Epithelial cell of esophagus (primary cell): ENCODE measurements at regions not wholly inside any gene's neighbourhood (a gene's known extent, or its start where the extent isn't known, plus 50 kb on each side); places are given as distances from the start of the nearest gene placed in this dataset.
A peak's percentile ranks its signal among the peaks of the same experiment; 100 is the strongest.

ENCODE experiments used
- DNase-seq: peaks from one replicate; pipeline ENCODE4 v3.0.0; 2010; ENCODE audit warnings: low read depth
- H3K4me3 ChIP-seq: 2 replicates; pipeline ENCODE4 v1.5.1; 2011; ENCODE audit warnings: mild to moderate bottlenecking, low read length, control low read depth
- TF ChIP-seq, protein P1 (sequence below): IDR thresholded peaks from 2 replicates; pipeline ENCODE4 v1.5.1; 2011; ENCODE audit warnings: low read depth, mild to moderate bottlenecking, low read length, control low read depth, inconsistent platforms; ENCODE audit not compliant: insufficient read depth; ENCODE audit errors: missing control alignments

GRCh38 chr7:106354822-106355221 is 70.0 kb upstream of the NAMPT start:
- DNase-seq, result no peak
- TF ChIP-seq, protein P1, sequence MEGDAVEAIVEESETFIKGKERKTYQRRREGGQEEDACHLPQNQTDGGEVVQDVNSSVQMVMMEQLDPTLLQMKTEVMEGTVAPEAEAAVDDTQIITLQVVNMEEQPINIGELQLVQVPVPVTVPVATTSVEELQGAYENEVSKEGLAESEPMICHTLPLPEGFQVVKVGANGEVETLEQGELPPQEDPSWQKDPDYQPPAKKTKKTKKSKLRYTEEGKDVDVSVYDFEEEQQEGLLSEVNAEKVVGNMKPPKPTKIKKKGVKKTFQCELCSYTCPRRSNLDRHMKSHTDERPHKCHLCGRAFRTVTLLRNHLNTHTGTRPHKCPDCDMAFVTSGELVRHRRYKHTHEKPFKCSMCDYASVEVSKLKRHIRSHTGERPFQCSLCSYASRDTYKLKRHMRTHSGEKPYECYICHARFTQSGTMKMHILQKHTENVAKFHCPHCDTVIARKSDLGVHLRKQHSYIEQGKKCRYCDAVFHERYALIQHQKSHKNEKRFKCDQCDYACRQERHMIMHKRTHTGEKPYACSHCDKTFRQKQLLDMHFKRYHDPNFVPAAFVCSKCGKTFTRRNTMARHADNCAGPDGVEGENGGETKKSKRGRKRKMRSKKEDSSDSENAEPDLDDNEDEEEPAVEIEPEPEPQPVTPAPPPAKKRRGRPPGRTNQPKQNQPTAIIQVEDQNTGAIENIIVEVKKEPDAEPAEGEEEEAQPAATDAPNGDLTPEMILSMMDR, result no peak

DNA sequence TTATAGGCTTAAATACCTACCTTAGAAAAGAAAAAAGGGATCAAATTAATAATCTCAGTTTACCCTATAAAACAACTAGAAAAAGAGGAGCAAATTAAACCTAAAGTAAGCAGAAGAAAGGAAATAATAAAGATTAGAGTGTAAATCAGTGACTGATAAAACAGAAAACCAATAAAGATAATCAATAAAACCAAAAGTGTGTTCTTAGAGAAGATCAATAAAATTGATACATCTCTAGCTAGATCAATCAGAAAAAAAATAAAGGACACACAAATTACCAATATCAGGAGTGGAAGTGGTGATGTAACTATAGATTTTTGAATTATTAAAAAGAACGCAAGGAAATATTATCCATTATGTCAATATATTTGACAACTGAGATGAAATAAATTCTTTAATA is 69.2 kb upstream of the NAMPT start:
- DNase-seq, result no peak
- TF ChIP-seq, protein P1, result no peak
- no peak overlapping the region for H3K4me3 ChIP-seq

More at GRCh38 chr7:106354822-106355221, 70.0 kb upstream of the NAMPT start:
- H3K4me3 ChIP-seq, result no peak overlapping the region

DNA sequence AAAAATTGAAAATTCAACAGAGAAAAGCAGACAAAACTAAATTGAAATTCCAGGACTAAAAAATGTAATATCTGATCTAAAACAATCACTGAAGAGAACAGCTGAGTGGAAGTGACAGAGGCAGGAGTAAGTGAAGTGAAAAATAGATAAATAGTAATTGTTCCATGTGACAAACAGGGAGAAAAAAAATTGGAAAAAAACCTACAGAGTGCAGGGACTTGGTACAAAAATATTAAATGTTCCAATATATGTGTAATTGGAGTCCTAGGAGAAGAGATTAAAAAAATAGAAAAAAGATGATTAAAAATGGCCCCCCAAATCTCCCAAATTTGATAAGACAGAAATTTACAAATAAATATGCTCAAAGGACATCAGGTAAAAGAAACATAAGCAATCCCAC is 63.4 kb upstream of the NAMPT start:
- no peak overlapping the region for H3K4me3 ChIP-seq
- TF ChIP-seq, protein P1, result no peak

DNA sequence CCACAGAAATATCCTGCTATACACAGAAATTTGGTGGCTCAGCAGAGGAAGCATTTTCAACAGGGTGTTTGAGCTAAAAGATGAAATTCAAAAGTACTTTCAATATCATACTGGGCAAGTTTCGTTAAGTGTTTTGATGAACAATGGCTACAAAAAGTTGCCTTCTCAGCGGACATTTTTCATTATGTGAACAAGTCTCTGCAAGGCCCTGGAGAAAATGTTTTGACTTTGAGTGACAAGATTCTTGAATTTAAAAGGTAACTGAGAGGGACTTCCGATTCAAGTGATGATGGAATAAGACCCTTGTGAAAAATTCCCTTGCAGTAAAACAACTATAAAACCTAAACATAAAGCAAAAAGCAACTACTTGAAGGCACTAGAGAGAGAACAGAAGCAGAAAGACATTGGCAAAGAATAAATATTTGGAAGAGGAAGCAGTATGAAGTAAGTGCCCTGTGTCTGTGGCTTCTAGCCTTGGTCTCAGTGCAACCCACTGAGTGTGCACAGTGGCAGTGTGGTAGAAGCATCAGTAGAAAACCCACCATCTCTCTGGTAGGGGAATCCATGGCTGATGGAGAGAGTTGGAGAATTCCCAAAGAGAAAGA is 62.5 kb upstream of the NAMPT start:
- DNase-seq, result no peak
- TF ChIP-seq, protein P1, result no peak
- H3K4me3 ChIP-seq, result no peak overlapping the region

More for the DNA sequence above, 63.4 kb upstream of the NAMPT start:
- DNase-seq, result no peak

DNA sequence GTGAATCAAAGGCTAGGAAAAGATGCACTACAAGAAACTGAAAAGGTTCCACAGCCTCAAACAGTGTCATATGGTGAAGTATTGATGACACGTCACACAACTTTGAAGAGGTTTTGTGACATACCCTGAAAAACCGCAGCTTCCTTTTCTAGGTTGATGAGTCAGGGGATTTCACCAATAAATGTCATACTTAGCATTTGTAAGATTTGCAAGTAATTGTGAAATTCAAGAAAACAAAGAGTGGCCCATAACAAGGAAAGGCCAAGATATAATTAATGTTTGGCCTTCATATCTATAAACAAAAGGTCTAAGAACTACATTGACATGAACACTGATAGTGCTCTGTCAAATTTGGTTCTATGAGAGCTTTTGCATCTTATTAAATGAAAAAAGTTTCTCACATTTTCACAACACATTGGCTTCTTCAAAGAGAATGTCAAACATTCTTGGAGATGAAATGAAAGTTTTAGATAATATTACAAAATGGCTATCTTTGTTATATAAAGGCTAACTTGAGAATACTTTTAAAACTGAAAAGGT is 62.0 kb upstream of the NAMPT start:
- TF ChIP-seq, protein P1, result no peak
- peak; percentile 94 for DNase-seq
- H3K4me3 ChIP-seq, result no peak overlapping the region

DNA sequence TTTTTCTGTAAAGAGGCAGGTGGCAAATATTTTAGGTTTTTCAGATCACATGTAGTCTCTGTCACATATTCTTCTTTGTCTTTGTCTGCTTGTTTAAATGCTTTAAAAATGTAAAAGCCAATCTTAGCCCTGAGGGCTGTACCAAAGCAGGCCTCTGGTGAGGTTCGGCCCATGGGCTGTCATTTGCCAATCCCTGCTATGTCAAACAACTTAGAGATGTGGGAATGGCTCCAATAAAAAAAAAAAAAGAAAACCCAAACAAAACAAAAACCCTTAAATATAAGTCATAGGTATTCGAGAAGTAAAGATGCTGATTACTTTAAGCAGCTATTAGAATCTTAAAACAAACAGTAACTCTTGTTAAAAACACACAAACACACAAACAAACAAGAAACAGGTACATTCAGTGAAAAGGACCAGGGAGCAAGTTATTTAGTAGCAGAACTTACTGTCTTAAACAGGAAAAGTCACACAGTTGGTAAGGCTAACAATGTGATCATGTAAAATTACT is 61.4 kb upstream of the NAMPT start:
- DNase-seq, result no peak
- no peak overlapping the region for H3K4me3 ChIP-seq
- TF ChIP-seq, protein P1, result no peak
